BLaER1 (cell line): ENCODE measurements at regions not wholly inside any gene's neighbourhood (a gene's known extent, or its start where the extent isn't known, plus 50 kb on each side); places are given as distances from the start of the nearest gene placed in this dataset.
"Not testable (repeated sequence)": the region's sequence is repeated elsewhere in the genome, so short reads cannot be mapped to it uniquely, and the experiment has no call there.

Source experiments
- H3K27ac ChIP-seq: shearing (Covaris generic); formaldehyde crosslinking; 2 replicates; pipeline ENCODE4 v1.8.1; 2022
- H3K27me3 ChIP-seq: shearing (Covaris generic); formaldehyde crosslinking; 2 replicates; pipeline ENCODE4 v1.8.1; 2022
- H3K36me3 ChIP-seq: shearing (Covaris generic); formaldehyde crosslinking; 2 replicates; pipeline ENCODE4 v1.8.1; 2022
- H3K4me1 ChIP-seq: shearing (Covaris generic); formaldehyde crosslinking; 2 replicates; pipeline ENCODE4 v1.8.1; 2022
- H3K4me2 ChIP-seq: shearing (Covaris generic); formaldehyde crosslinking; 2 replicates; pipeline ENCODE4 v1.8.1; 2022
- H3K4me3 ChIP-seq: shearing (Covaris generic); formaldehyde crosslinking; 2 replicates; pipeline ENCODE4 v1.8.1; 2022
- H3K9ac ChIP-seq: shearing (Covaris generic); formaldehyde crosslinking; 2 replicates; pipeline ENCODE4 v1.8.1; 2022
- H3K9me3 ChIP-seq: shearing (Covaris generic); formaldehyde crosslinking; 2 replicates; pipeline ENCODE4 v1.8.1; 2022
- H4K20me1 ChIP-seq: shearing (Covaris generic); formaldehyde crosslinking; 2 replicates; pipeline ENCODE4 v1.8.1; 2022
- Cebpa-rat ChIP-seq: shearing (Covaris generic); IDR thresholded peaks from 2 replicates; pipeline ENCODE4 v1.8.1; 2022

GRCh38 chr16:35210681-35211433 is 1751.4 kb downstream of the TP53TG3F start:
- H3K27ac ChIP-seq: no peak overlapping the region
- H4K20me1 ChIP-seq: no peaks in the 10 kb centered on the region
- peak overlapping the region; percentile 1; the same call in 1 of the 2 replicates for H3K4me2 ChIP-seq
- no peaks in the 10 kb centered on the region for H3K36me3 ChIP-seq
- no peak overlapping the region for H3K4me3 ChIP-seq
- peaks cover 6% of the 10 kb centered on the region; the same call in 1 of the 2 replicates for H3K4me1 ChIP-seq
- no peak overlapping the region for H3K9ac ChIP-seq
- H3K27me3 ChIP-seq: no peaks in the 10 kb centered on the region
- peaks cover 18% of the 10 kb centered on the region for H3K9me3 ChIP-seq
- no peak for TF ChIP-seq Cebpa-rat

DNA sequence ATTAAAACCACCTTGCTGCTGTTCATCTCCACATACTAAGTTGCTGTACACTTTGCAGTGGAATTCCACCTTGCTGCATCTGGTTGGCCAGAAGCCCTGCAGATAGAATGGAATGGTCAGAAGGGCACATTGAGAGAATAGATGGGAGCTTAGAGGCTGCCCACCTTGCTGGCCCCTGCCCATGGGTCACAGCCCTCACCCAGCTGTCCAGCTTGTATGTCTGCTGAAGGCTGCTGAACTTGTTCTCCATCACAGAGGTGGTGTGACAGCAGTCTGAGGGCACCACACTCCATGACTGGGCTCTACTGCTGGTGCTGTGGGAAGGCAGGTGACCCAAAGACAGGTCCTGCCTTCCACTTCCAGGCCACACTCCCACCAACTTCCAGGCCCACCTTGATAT is 1755.4 kb downstream of the TP53TG3F start:
- Histone ChIP-seq H3K36me3 (no peaks in the 10 kb centered on the region), H3K9me3 (no peaks in the 10 kb centered on the region), H3K27me3 (no peaks in the 10 kb centered on the region), H3K27ac (no peak overlapping the region), H4K20me1 (no peaks in the 10 kb centered on the region), H3K4me3 (no peak overlapping the region), H3K4me1 (peaks cover 6% of the 10 kb centered on the region; the same call in 1 of the 2 replicates), H3K9ac (no peak overlapping the region), H3K4me2 (no peak overlapping the region)
- no peak for TF ChIP-seq Cebpa-rat

GRCh38 chr16:35215287-35215686 is 1755.9 kb downstream of the TP53TG3F start:
- H3K27me3 ChIP-seq: no peaks in the 10 kb centered on the region
- H3K9me3 ChIP-seq: no peaks in the 10 kb centered on the region
- no peak overlapping the region for H3K4me2 ChIP-seq
- no peaks in the 10 kb centered on the region for H4K20me1 ChIP-seq
- H3K27ac ChIP-seq: no peak overlapping the region
- H3K36me3 ChIP-seq: no peaks in the 10 kb centered on the region
- no peak overlapping the region for H3K9ac ChIP-seq
- H3K4me3 ChIP-seq: no peak overlapping the region
- TF ChIP-seq Cebpa-rat: no peak
- H3K4me1 ChIP-seq: peaks cover 6% of the 10 kb centered on the region; the same call in 1 of the 2 replicates

DNA sequence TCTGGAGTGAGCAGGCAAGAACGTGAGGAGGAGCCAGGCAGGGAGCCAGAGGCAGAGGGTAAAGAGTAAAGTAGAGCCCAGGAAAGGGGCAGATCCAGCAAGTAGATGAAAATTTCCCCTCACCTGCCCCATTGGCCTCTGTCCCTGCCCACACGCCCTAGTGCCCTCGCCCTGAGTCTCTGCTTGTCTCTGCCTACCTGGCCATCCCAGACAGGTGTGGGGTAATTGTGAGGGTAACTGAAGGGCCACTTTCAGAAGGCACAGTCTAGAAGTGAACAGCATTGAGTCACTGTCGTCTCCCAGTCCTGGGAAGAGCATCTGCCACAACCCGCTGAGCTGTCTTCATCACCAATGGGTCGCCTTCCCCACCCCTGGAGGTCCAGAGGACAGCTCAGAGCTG is 1756.8 kb downstream of the TP53TG3F start:
- H3K9ac ChIP-seq, H3K4me2 ChIP-seq, H3K36me3 ChIP-seq, H3K4me1 ChIP-seq, H4K20me1 ChIP-seq, H3K9me3 ChIP-seq, H3K27ac ChIP-seq, H3K4me3 ChIP-seq, H3K27me3 ChIP-seq: not testable (repeated sequence)

GRCh38 chr16:35221482-35222185 is 1762.2 kb downstream of the TP53TG3F start:
- Histone ChIP-seq H4K20me1 (no peaks in the 10 kb centered on the region), H3K9me3 (peaks cover 7% of the 10 kb centered on the region; the same call in 1 of the 2 replicates), H3K4me2 (no peak overlapping the region), H3K36me3 (no peaks in the 10 kb centered on the region), H3K4me1 (no peaks in the 10 kb centered on the region), H3K9ac (no peak overlapping the region), H3K27me3 (no peaks in the 10 kb centered on the region), H3K4me3 (no peak overlapping the region), H3K27ac (no peak overlapping the region)
- TF ChIP-seq Cebpa-rat: no peak

DNA sequence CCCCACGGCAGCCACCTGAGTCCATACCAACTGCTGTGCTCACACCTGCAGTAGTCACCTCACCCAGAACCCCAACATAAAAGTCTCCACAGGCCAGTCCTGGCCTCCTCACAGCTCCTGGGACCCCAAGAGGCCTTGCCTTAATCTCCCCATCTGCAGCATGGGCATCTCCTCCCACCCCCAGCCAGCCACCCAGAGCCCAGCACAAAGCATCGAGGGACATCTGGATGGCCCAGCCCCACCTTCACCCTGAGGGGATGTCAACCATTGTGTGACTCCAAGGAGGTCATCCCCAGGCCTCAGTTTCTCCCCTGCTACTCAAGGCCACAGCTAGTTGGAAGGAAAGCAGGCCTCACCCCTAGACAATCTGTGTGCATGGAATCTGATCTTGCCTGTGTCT is 1775.3 kb downstream of the TP53TG3F start:
- Histone ChIP-seq H3K27me3 (no peaks in the 10 kb centered on the region), H3K4me2 (no peak overlapping the region), H3K4me1 (no peaks in the 10 kb centered on the region), H3K4me3 (no peak overlapping the region), H4K20me1 (no peaks in the 10 kb centered on the region), H3K9me3 (no peaks in the 10 kb centered on the region), H3K27ac (no peak overlapping the region), H3K9ac (no peak overlapping the region), H3K36me3 (no peaks in the 10 kb centered on the region)
- TF ChIP-seq Cebpa-rat: no peak

- Histone ChIP-seq H4K20me1 (no peaks in the 10 kb centered on the region), H3K27me3 (no peaks in the 10 kb centered on the region), H3K9me3 (no peaks in the 10 kb centered on the region), H3K9ac (no peak overlapping the region), H3K4me3 (no peak overlapping the region), H3K4me2 (no peak overlapping the region), H3K36me3 (no peaks in the 10 kb centered on the region), H3K27ac (no peak overlapping the region), H3K4me1 (no peaks in the 10 kb centered on the region)
- no peak for TF ChIP-seq Cebpa-rat
Measured at GRCh38 chr16:35239561-35239960, 1780.1 kb downstream of the TP53TG3F start.

DNA sequence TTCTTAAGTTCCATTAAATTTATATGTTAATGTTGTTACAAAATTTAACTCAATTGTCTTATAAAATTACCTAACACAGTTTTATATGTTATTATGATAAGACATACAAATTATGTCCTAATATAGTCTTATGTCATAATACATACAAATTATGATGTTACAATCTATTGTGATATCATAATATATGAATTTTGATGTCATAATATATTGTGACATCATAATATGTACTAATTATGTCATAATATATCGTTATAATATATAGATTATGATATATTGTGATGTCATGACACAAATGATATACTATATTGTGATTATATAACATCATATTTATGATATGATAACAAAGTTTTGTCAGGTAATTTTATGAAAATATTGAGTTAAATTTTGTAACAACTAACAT is 1789.6 kb downstream of the TP53TG3F start:
- no peaks in the 10 kb centered on the region for H4K20me1 ChIP-seq
- H3K4me2 ChIP-seq: no peak overlapping the region
- TF ChIP-seq Cebpa-rat: no peak
- no peaks in the 10 kb centered on the region for H3K27me3 ChIP-seq
- H3K9ac ChIP-seq: no peak overlapping the region
- no peaks in the 10 kb centered on the region for H3K9me3 ChIP-seq
- no peaks in the 10 kb centered on the region for H3K36me3 ChIP-seq
- H3K27ac ChIP-seq: no peak overlapping the region
- H3K4me3 ChIP-seq: no peak overlapping the region
- H3K4me1 ChIP-seq: no peaks in the 10 kb centered on the region

- H3K27me3 ChIP-seq: no peaks in the 10 kb centered on the region
- no peak overlapping the region for H3K9ac ChIP-seq
- H3K4me2 ChIP-seq: no peak overlapping the region
- H3K4me1 ChIP-seq: no peaks in the 10 kb centered on the region
- no peak overlapping the region for H3K4me3 ChIP-seq
- no peak overlapping the region for H3K27ac ChIP-seq
- H4K20me1 ChIP-seq: no peaks in the 10 kb centered on the region
- no peaks in the 10 kb centered on the region for H3K36me3 ChIP-seq
- TF ChIP-seq Cebpa-rat: no peak
- H3K9me3 ChIP-seq: peaks cover 5% of the 10 kb centered on the region
Measured at GRCh38 chr16:35252356-35252936, 1793.0 kb downstream of the TP53TG3F start.

GRCh38 chr16:35255186-35255803 is 1795.9 kb downstream of the TP53TG3F start:
- Histone ChIP-seq H3K27ac (no peak overlapping the region), H3K27me3 (no peaks in the 10 kb centered on the region), H3K4me1 (no peaks in the 10 kb centered on the region), H3K9ac (no peak overlapping the region), H3K4me3 (no peak overlapping the region), H3K4me2 (no peak overlapping the region), H4K20me1 (no peaks in the 10 kb centered on the region), H3K9me3 (peaks cover 5% of the 10 kb centered on the region), H3K36me3 (no peaks in the 10 kb centered on the region)
- no peak for TF ChIP-seq Cebpa-rat
